GM18858 (cell line): ENCODE measurements at regions not wholly inside any gene's neighbourhood (a gene's known extent, or its start where the extent isn't known, plus 50 kb on each side); places are given as distances from the start of the nearest gene placed in this dataset.
A peak's percentile ranks its signal among the peaks of the same experiment; 100 is the strongest.
"Not testable (repeated sequence)": the region's sequence is repeated elsewhere in the genome, so short reads cannot be mapped to it uniquely, and the experiment has no call there.

Experiments used
- ATAC-seq: cut with Tn5 transposase; IDR thresholded peaks from one replicate; pipeline ENCODE4 v1.9.1; 2021; ENCODE audit not compliant: unreplicated experiment

GRCh38 chrX:91257388-91257787 lies 177.3 kb upstream of the PABPC5 start:
- ATAC-seq = no peak

GRCh38 chrX:91279479-91279878 lies 155.2 kb upstream of the PABPC5 start:
- ATAC-seq = no peak

DNA sequence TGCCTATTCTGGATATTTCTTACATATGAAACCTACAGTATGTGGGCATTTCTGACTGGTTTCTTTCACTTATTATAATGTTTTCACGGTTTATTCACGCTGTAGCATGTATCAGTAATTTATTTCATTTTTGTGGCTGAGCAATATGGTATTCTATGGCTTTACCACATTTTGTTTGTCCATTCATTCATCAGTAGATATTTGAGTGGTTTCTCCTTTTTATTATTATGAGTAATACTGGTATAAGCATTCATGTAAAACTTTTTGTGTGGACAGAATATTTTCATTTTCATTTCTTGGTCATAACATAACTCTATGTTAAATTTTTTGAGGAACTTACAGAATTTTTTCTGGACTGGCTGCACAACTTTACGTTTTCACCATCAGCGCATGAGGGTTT lies 122.7 kb upstream of the PABPC5 start:
- ATAC-seq = peak; percentile 49

GRCh38 chrX:91318870-91319269 lies 115.8 kb upstream of the PABPC5 start:
- not testable (repeated sequence) for ATAC-seq

GRCh38 chrX:91331476-91331875 lies 103.2 kb upstream of the PABPC5 start:
- ATAC-seq = no peak
